Coronary artery (tissue), 2 donors: ENCODE measurements at regions not wholly inside any gene's neighbourhood (a gene's known extent, or its start where the extent isn't known, plus 50 kb on each side); places are given as distances from the start of the nearest gene placed in this dataset.

Experiments used
- DNase-seq: peaks from one replicate; pipeline ENCODE4 v3.0.0-alpha.2; 2017; ENCODE audit warnings: low spot score
- H3K27ac ChIP-seq, 2 donors: fragments of 200-600 bp; sonication (generic); one replicate each; pipeline ENCODE4 v1.5.1; 2016 to 2019
- H3K4me3 ChIP-seq: fragments of 200-600 bp; sonication (generic); 2 replicates; pipeline ENCODE4 v1.5.1; 2016; ENCODE audit warnings: mild to moderate bottlenecking, moderate library complexity
- CTCF ChIP-seq: fragments of 200-600 bp; sonication (generic); IDR thresholded peaks from one replicate; pipeline ENCODE4 v1.5.1; 2019; ENCODE audit warnings: antibody characterized with exemption

GRCh38 chr4:153950100-153950979 lies 161.5 kb upstream of the SFRP2 start:
- TF ChIP-seq CTCF, result no peak
- no peak overlapping the region for H3K4me3 ChIP-seq
- DNase-seq, result no peak
- H3K27ac ChIP-seq, result no peak overlapping the region

GRCh38 chr4:153948041-153948440 lies 159.2 kb upstream of the SFRP2 start:
- no peak for DNase-seq
- H3K4me3 ChIP-seq, result no peak overlapping the region
- no peak for TF ChIP-seq CTCF
- no peak overlapping the region for H3K27ac ChIP-seq

- no peak for TF ChIP-seq CTCF
- Histone ChIP-seq H3K4me3 (no peak overlapping the region), H3K27ac (no peak overlapping the region)
- no peak for DNase-seq
Observed at GRCh38 chr4:153947124-153947523, 158.2 kb upstream of the SFRP2 start.

GRCh38 chr4:153945704-153946103 lies 156.8 kb upstream of the SFRP2 start:
- Histone ChIP-seq H3K27ac (no peak overlapping the region), H3K4me3 (no peak overlapping the region)
- DNase-seq, result no peak
- TF ChIP-seq CTCF, result no peak

- TF ChIP-seq CTCF, result no peak
- DNase-seq, result no peak
- H3K4me3 ChIP-seq, result no peak overlapping the region
- H3K27ac ChIP-seq, result no peak overlapping the region
Observed at GRCh38 chr4:153943738-153944415, 155.0 kb upstream of the SFRP2 start.

- no peak for TF ChIP-seq CTCF
- H3K4me3 ChIP-seq, result no peak overlapping the region
- no peak for DNase-seq
Observed at GRCh38 chr4:153940916-153941315, 152.0 kb upstream of the SFRP2 start.

GRCh38 chr4:153939570-153939969 lies 150.7 kb upstream of the SFRP2 start:
- no peak for TF ChIP-seq CTCF
- DNase-seq, result no peak
- no peak overlapping the region for H3K4me3 ChIP-seq
- no peak overlapping the region for H3K27ac ChIP-seq

More at GRCh38 chr4:153940916-153941315, 152.0 kb upstream of the SFRP2 start:
- no peak overlapping the region for H3K27ac ChIP-seq
